Trophoblast cell (in vitro differentiated cells and primary cell): ENCODE measurements at regions not wholly inside any gene's neighbourhood (a gene's known extent, or its start where the extent isn't known, plus 50 kb on each side); places are given as distances from the start of the nearest gene placed in this dataset.
A peak's percentile ranks its signal among the peaks of the same experiment; 100 is the strongest.
"Not testable (repeated sequence)": the region's sequence is repeated elsewhere in the genome, so short reads cannot be mapped to it uniquely, and the experiment has no call there.

Source experiments
- DNase-seq, 2 donors: peaks; one replicate each; pipeline ENCODE4 v3.0.0-alpha.2; 2016
- H2AFZ ChIP-seq: 2 replicates; pipeline ENCODE4 v1.6.1; 2013; ENCODE audit warnings: low read length, moderate library complexity, mild to moderate bottlenecking; ENCODE audit not compliant: insufficient read depth, poor library complexity
- H2AK5ac ChIP-seq: 2 replicates; pipeline ENCODE4 v1.6.1; 2013; ENCODE audit warnings: mild to moderate bottlenecking, low read length
- H2BK120ac ChIP-seq: 2 replicates; pipeline ENCODE4 v1.6.1; 2013; ENCODE audit warnings: low read length, mild to moderate bottlenecking, moderate library complexity; ENCODE audit not compliant: insufficient read depth, poor library complexity
- H2BK12ac ChIP-seq: 2 replicates; pipeline ENCODE4 v1.6.1; 2013; ENCODE audit warnings: mild to moderate bottlenecking, low read length, moderate library complexity
- H2BK5ac ChIP-seq: 2 replicates; pipeline ENCODE4 v1.6.1; 2013; ENCODE audit warnings: low read length, low read depth, moderate library complexity, mild to moderate bottlenecking; ENCODE audit not compliant: poor library complexity
- H3K14ac ChIP-seq: 2 replicates; pipeline ENCODE4 v1.6.1; 2013; ENCODE audit warnings: mild to moderate bottlenecking, low read length
- H3K18ac ChIP-seq: 2 replicates; pipeline ENCODE4 v1.6.1; 2013; ENCODE audit warnings: mild to moderate bottlenecking, low read length
- H3K23ac ChIP-seq: 2 replicates; pipeline ENCODE4 v1.6.1; 2013; ENCODE audit warnings: low read length
- H3K27ac ChIP-seq: 2 replicates; pipeline ENCODE4 v1.5.1; 2013; ENCODE audit warnings: low read depth, mild to moderate bottlenecking, inconsistent platforms, low read length, moderate library complexity
- H3K27me3 ChIP-seq: 2 replicates; pipeline ENCODE4 v1.6.1; 2013; ENCODE audit warnings: inconsistent platforms, mild to moderate bottlenecking, low read length, moderate library complexity; ENCODE audit not compliant: insufficient read depth
- H3K36me3 ChIP-seq, 2 experiments: 1 replicate in 1 of 2; 2 replicates in 1 of 2; pipeline ENCODE4 v1.6.1; 2013; ENCODE audit warnings: low read length in 2 of 2, mild to moderate bottlenecking in 2 of 2, moderate library complexity in 1 of 2; ENCODE audit not compliant: insufficient read depth in 2 of 2, control insufficient read depth in 1 of 2
- H3K4ac ChIP-seq: 2 replicates; pipeline ENCODE4 v1.6.1; 2013; ENCODE audit warnings: low read depth, mild to moderate bottlenecking, low read length, moderate library complexity
- H3K4me1 ChIP-seq, 2 experiments: 1 replicate in 1 of 2; 2 replicates in 1 of 2; pipeline ENCODE4 v1.6.1; 2013; ENCODE audit warnings: low read length in 2 of 2, mild to moderate bottlenecking in 2 of 2, moderate library complexity in 1 of 2; ENCODE audit not compliant: insufficient read depth in 2 of 2, control insufficient read depth in 1 of 2
- H3K4me2 ChIP-seq: 2 replicates; pipeline ENCODE4 v1.6.1; 2013; ENCODE audit warnings: inconsistent platforms, mild to moderate bottlenecking, low read length, moderate library complexity
- H3K4me3 ChIP-seq: 2 replicates; pipeline ENCODE4 v1.5.1; 2013; ENCODE audit warnings: mild to moderate bottlenecking, low read depth, low read length, inconsistent platforms
- H3K79me1 ChIP-seq: one replicate; pipeline ENCODE4 v1.6.1; 2013; ENCODE audit warnings: low read length
- H3K79me2 ChIP-seq: 2 replicates; pipeline ENCODE4 v1.6.1; 2013; ENCODE audit warnings: low read length, mild to moderate bottlenecking; ENCODE audit not compliant: control insufficient read depth, insufficient read depth, poor library complexity
- H3K9ac ChIP-seq: 2 replicates; pipeline ENCODE4 v1.6.1; 2013; ENCODE audit warnings: mild to moderate bottlenecking, low read length
- H3K9me3 ChIP-seq: 2 replicates; pipeline ENCODE4 v1.6.1; 2013; ENCODE audit warnings: low read depth, mild to moderate bottlenecking, control low read depth, inconsistent platforms, low read length; ENCODE audit not compliant: insufficient read depth
- H4K12ac ChIP-seq: 2 replicates; pipeline ENCODE4 v1.6.1; 2013; ENCODE audit warnings: low read depth, mild to moderate bottlenecking, low read length, moderate library complexity
- H4K8ac ChIP-seq: 2 replicates; pipeline ENCODE4 v1.6.1; 2013; ENCODE audit warnings: low read depth, mild to moderate bottlenecking, low read length, moderate library complexity
- H4K91ac ChIP-seq: one replicate; pipeline ENCODE4 v1.6.1; 2013; ENCODE audit warnings: low read depth, mild to moderate bottlenecking, low read length, moderate library complexity
- WGBS: extraction: QIAGEN DNeasy Blood & Tissue Kit; methylation state at CpG from one replicate; pipeline ENCODE4 v1.1.7; 2013; ENCODE audit warnings: missing lambda C conversion rate; ENCODE audit not compliant: insufficient read length, insufficient coverage; ENCODE audit errors: extremely low coverage; 5-methylcytosine and 5-hydroxymethylcytosine counted together

DNA sequence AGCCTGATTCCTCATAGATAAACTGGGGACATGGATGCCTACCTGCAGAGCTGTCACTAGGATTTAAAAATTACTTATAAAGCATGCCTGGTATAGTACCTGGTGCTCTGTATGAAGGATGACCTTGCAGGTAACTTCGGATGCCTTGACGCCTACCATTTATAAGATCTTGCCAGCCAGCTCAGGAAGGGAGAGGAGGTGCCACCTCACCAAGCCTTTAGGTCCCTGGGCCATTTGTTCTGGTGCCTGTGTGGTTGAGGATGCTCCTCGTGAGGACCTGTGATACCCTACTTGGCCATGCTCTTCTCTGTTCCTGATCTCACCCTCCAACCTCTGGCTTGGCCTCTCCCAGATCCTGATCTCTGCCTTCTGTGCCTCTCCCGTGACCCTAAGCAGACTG, 85.2 kb downstream of the FDX1 start:
- Histone ChIP-seq H4K91ac (no peak overlapping the region), H4K8ac (no peak overlapping the region), H3K36me3 (no peaks in the 10 kb centered on the region), H3K27me3 (no peaks in the 10 kb centered on the region), H3K4me3 (no peak overlapping the region), H3K23ac (no peak overlapping the region), H3K9ac (no peak overlapping the region), H3K79me1 (no peaks in the 10 kb centered on the region), H3K18ac (no peak overlapping the region), H3K4me2 (no peak overlapping the region), H2AFZ (no peak overlapping the region), H3K27ac (no peak overlapping the region), H2BK120ac (no peak overlapping the region), H4K12ac (no peak overlapping the region), H2BK5ac (no peak overlapping the region), H2BK12ac (no peak overlapping the region), H3K4ac (no peak overlapping the region), H3K79me2 (no peaks in the 10 kb centered on the region), H3K9me3 (peaks cover 2% of the 10 kb centered on the region), H2AK5ac (no peak overlapping the region), H3K4me1 (no peaks in the 10 kb centered on the region), H3K14ac (no peak overlapping the region)
- DNase-seq, result no peak
- no CpG with 5 or more reads among the region's 4 CpGs for WGBS

DNA sequence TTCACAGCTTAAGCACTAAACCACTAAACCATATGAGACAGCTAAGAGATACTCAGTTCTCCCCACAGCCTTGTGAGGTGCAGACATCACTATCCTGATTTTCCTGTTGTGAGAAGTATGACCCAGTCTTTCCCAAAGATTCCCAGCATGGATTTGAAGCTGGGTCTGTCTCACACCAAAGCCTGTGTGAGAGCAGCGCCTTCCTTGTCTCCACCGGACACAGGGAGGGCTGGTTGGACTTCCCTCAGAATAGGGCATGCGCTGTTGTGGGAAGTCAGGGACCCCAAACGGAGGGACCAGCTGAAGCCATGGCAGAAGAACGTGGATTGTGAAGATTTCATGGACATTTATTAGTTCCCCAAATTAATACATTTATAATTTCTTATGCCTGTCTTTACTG, 87.6 kb downstream of the FDX1 start:
- H4K12ac ChIP-seq, H2BK120ac ChIP-seq, H2AFZ ChIP-seq, H3K4me2 ChIP-seq, H3K9ac ChIP-seq, H3K18ac ChIP-seq, H3K36me3 ChIP-seq, DNase-seq, H3K23ac ChIP-seq, H3K27me3 ChIP-seq, H3K4ac ChIP-seq, H2BK5ac ChIP-seq, H3K14ac ChIP-seq, H3K4me3 ChIP-seq, H3K27ac ChIP-seq, H2AK5ac ChIP-seq, H3K9me3 ChIP-seq, H2BK12ac ChIP-seq, H3K79me2 ChIP-seq, H4K91ac ChIP-seq, H4K8ac ChIP-seq, H3K79me1 ChIP-seq, H3K4me1 ChIP-seq: not testable (repeated sequence)
- WGBS, result no CpG with 5 or more reads among the region's 5 CpGs

DNA sequence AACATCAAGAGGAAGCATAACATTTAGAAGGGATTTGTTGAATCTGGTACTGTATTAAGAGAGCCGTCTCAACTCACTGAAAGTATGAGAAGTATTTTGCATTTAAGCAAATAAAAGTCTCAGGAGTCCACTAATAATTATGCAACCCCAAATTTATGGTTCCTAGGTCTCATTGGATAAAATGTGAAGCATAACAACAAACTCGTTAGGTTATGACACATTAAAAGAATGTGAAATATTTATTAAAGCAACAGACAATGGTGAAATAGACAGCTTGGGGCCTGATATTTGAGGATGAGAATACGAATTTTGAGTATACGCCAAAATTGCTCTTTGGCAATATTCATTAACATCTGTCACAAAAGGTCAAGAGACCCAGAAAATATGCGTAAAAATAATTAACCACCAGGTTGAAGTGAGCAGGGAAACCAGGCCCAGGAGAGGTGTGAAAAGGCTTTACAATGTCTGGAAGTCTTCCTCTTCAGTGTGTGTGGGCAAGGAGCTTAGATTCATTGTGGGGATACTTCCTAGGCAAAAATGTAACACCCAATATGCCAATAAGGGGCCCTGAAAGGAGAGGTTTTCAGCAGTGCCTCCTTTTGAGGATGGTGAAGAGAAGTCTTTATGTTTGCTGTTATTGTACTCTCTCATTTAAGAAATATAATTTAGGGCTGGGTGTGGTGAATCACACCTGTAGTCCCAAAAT, 89.2 kb downstream of the FDX1 start:
- Histone ChIP-seq H2BK12ac (no peak overlapping the region), H3K14ac (no peak overlapping the region), H4K8ac (no peak overlapping the region), H3K23ac (no peak overlapping the region), H3K27me3 (no peaks in the 10 kb centered on the region), H3K9ac (no peak overlapping the region), H3K18ac (no peak overlapping the region), H3K4me1 (no peaks in the 10 kb centered on the region), H3K9me3 (peaks cover 2% of the 10 kb centered on the region), H3K27ac (no peak overlapping the region), H4K12ac (no peak overlapping the region), H3K79me2 (no peaks in the 10 kb centered on the region), H2AFZ (no peak overlapping the region), H2BK5ac (no peak overlapping the region), H4K91ac (no peak overlapping the region), H2AK5ac (no peak overlapping the region), H3K36me3 (no peaks in the 10 kb centered on the region), H3K4me3 (no peak overlapping the region), H2BK120ac (no peak overlapping the region), H3K4me2 (no peak overlapping the region), H3K4ac (no peak overlapping the region), H3K79me1 (no peaks in the 10 kb centered on the region)
- peak in 1 of 2 donors; percentile 28 for DNase-seq
- no CpG with 5 or more reads among the region's 5 CpGs for WGBS

DNA sequence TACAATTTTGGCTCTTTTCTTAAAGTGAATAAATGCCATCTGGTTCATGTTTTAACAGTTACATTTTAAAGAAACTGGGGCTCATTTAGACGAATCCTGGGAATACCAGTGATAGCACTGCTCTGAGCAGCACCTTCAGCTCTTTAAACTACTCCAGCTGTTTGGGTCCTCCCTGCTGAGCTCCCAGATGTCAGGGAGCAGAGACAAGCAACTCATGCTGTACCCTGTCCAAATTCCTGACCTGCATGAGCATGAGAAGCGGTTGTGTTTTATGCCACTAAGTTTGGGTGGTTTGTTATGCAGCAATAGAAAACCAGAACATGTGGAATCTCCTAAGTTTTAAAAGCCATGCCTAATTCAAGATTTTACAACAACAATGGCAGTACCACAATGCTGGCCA, 90.0 kb downstream of the FDX1 start:
- Histone ChIP-seq H3K79me1 (no peaks in the 10 kb centered on the region), H3K4me3 (no peak overlapping the region), H4K12ac (no peak overlapping the region), H2BK12ac (no peak overlapping the region), H3K27me3 (no peaks in the 10 kb centered on the region), H4K91ac (no peak overlapping the region), H3K18ac (no peak overlapping the region), H4K8ac (no peak overlapping the region), H3K27ac (no peak overlapping the region), H2BK5ac (no peak overlapping the region), H2AFZ (no peak overlapping the region), H3K4ac (no peak overlapping the region), H3K14ac (no peak overlapping the region), H2BK120ac (no peak overlapping the region), H3K4me2 (no peak overlapping the region), H2AK5ac (no peak overlapping the region), H3K9ac (no peak overlapping the region), H3K9me3 (peaks cover 2% of the 10 kb centered on the region), H3K23ac (no peak overlapping the region), H3K36me3 (no peaks in the 10 kb centered on the region), H3K4me1 (no peaks in the 10 kb centered on the region), H3K79me2 (no peaks in the 10 kb centered on the region)
- no peak for DNase-seq
- WGBS, result no CpG with 5 or more reads among the region's 2 CpGs
